ENCODE measurements at regions not wholly inside any gene's neighbourhood (a gene's known extent, or its start where the extent isn't known, plus 50 kb on each side); places are given as distances from the start of the nearest gene placed in this dataset.
A peak's percentile ranks its signal among the peaks of the same experiment; 100 is the strongest.

- no peak overlapping the region for H3K4me3 ChIP-seq (replicated peaks; ENCODE audit: low read depth, low read length)
- DNase-seq (ENCODE audit: low read depth) = peak; percentile 4
- peak; percentile 22 for TF ChIP-seq CTCF (IDR thresholded peaks at IDR 0.05; ENCODE audit: low read length, missing control alignments)
Measured at GRCh38 chr1:57770772-57771171, 346.9 kb upstream of the DAB1 start.

- no peak for DNase-seq (ENCODE audit: low read depth)
- H3K4me3 ChIP-seq (replicated peaks; ENCODE audit: low read depth, low read length) = no peak overlapping the region
- TF ChIP-seq CTCF (IDR thresholded peaks at IDR 0.05; ENCODE audit: low read length, missing control alignments) = no peak
Measured at GRCh38 chr1:57770236-57770635, 346.4 kb upstream of the DAB1 start.

- DNase-seq (ENCODE audit: low read depth) = no peak
- H3K4me3 ChIP-seq (replicated peaks; ENCODE audit: low read depth, low read length) = no peak overlapping the region
- TF ChIP-seq CTCF (IDR thresholded peaks at IDR 0.05; ENCODE audit: low read length, missing control alignments) = no peak
Measured at GRCh38 chr1:57761628-57762027, 337.8 kb upstream of the DAB1 start.

- DNase-seq (ENCODE audit: low read depth) = no peak
- H3K4me3 ChIP-seq (replicated peaks; ENCODE audit: low read depth, low read length) = no peak overlapping the region
- TF ChIP-seq CTCF (IDR thresholded peaks at IDR 0.05; ENCODE audit: low read length, missing control alignments) = no peak
Measured at GRCh38 chr1:57752843-57753242, 329.0 kb upstream of the DAB1 start.

GRCh38 chr1:57748719-57749118 is 324.9 kb upstream of the DAB1 start:
- no peak overlapping the region for H3K4me3 ChIP-seq (replicated peaks; ENCODE audit: low read depth, low read length)
- no peak for TF ChIP-seq CTCF (IDR thresholded peaks at IDR 0.05; ENCODE audit: low read length, missing control alignments)
- DNase-seq (ENCODE audit: low read depth) = no peak

- DNase-seq (ENCODE audit: low read depth) = no peak
- no peak for TF ChIP-seq CTCF (IDR thresholded peaks at IDR 0.05; ENCODE audit: low read length, missing control alignments)
- H3K4me3 ChIP-seq (replicated peaks; ENCODE audit: low read depth, low read length) = no peak overlapping the region
Measured at GRCh38 chr1:57747818-57748217, 324.0 kb upstream of the DAB1 start.

- TF ChIP-seq CTCF (IDR thresholded peaks at IDR 0.05; ENCODE audit: low read length, missing control alignments) = no peak
- no peak for DNase-seq (ENCODE audit: low read depth)
- no peak overlapping the region for H3K4me3 ChIP-seq (replicated peaks; ENCODE audit: low read depth, low read length)
Measured at GRCh38 chr1:57741521-57741920, 317.7 kb upstream of the DAB1 start.
